H1 (cell line): ENCODE measurements at regions not wholly inside any gene's neighbourhood (a gene's known extent, or its start where the extent isn't known, plus 50 kb on each side); places are given as distances from the start of the nearest gene placed in this dataset.

Experiments used
- CTBP2 ChIP-seq: IDR thresholded peaks from 2 replicates; pipeline ENCODE4 v1.7.0; 2011; ENCODE audit warnings: borderline replicate concordance, mild to moderate bottlenecking, moderate library complexity, mixed read lengths, low read length; ENCODE audit not compliant: insufficient read depth, insufficient read length
- EZH2 ChIP-seq: fragments of 200-600 bp; sonication (generic); IDR thresholded peaks from 2 replicates; pipeline ENCODE4 v1.7.1; 2012; ENCODE audit warnings: low read depth, mild to moderate bottlenecking, moderate library complexity, low read length, inconsistent platforms; ENCODE audit not compliant: severe bottlenecking
- NANOG ChIP-seq: IDR thresholded peaks from 2 replicates; pipeline ENCODE4 v1.6.1; 2011; ENCODE audit warnings: low read length, low read depth, mild to moderate bottlenecking, inconsistent platforms; ENCODE audit not compliant: insufficient read depth, poor library complexity, severe bottlenecking
- NRF1 ChIP-seq: IDR thresholded peaks from 2 replicates; pipeline ENCODE4 v1.6.1; 2011; ENCODE audit warnings: mild to moderate bottlenecking, low read depth, low read length, improper control_type of control experiment
- RNF2 ChIP-seq: fragments of 200-900, 300-1000 bp; sonication (generic); IDR thresholded peaks from 2 replicates; pipeline ENCODE4 v1.7.1; 2016; ENCODE audit warnings: borderline replicate concordance, low read depth, mild to moderate bottlenecking, antibody characterized with exemption, low read length; ENCODE audit not compliant: poor library complexity, severe bottlenecking; ENCODE audit errors: missing control alignments
- SIRT6 ChIP-seq: IDR thresholded peaks from one replicate; pipeline ENCODE4 v1.7.1; 2012; ENCODE audit warnings: low read length, inconsistent platforms
- SP4 ChIP-seq: IDR thresholded peaks from 2 replicates; pipeline ENCODE4 v1.6.1; 2012; ENCODE audit warnings: low read length, inconsistent platforms
- YY1 ChIP-seq: IDR thresholded peaks from 2 replicates; pipeline ENCODE4 v1.6.1; 2011; ENCODE audit warnings: low read depth, mild to moderate bottlenecking, low read length
- TF ChIP-seq, protein P1 (sequence below): IDR thresholded peaks from 2 replicates; pipeline ENCODE4 v1.6.1; 2012; ENCODE audit warnings: inconsistent platforms

DNA sequence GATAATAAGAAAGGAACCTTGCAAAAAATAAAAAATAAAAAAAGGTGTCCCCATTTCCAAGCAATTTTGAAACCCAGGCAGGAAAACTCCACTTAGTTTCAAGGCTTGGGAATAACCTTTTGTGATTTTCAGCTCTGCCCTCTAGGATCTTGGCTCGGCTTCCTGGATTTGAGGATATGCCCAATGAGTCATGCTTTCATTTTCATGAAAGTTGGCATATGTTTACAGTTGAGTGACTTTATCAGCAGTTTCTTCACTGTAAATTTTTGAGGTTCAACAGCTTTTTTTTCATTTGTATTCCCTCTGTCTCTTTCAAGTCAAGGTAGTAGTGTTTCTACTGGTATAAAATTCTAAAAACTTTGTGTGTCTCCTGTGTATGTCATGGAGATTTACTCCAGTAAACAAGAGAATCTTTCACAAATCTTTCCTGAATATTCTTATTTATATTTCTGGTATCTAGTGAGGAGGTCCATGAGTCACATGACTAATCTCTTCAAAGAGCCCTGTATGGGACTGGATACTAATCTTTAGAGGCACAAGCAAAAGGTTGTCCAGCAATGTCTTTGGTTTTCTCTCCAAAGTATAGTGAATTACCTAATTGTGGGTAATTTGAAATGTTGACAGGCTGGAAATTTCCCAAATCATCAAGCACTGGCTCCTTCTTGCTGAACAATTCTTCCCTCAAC is 335.3 kb downstream of the BRINP2 start (continued):
- TF ChIP-seq NANOG (no peak), YY1 (no peak), CTBP2 (no peak), SP4 (no peak), EZH2 (no peak), SIRT6 (no peak), RNF2 (no peak), NRF1 (no peak)
- TF ChIP-seq, protein P1, sequence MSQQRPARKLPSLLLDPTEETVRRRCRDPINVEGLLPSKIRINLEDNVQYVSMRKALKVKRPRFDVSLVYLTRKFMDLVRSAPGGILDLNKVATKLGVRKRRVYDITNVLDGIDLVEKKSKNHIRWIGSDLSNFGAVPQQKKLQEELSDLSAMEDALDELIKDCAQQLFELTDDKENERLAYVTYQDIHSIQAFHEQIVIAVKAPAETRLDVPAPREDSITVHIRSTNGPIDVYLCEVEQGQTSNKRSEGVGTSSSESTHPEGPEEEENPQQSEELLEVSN: no peak
